SK-N-MC (cell line): ENCODE measurements at regions not wholly inside any gene's neighbourhood (a gene's known extent, or its start where the extent isn't known, plus 50 kb on each side); places are given as distances from the start of the nearest gene placed in this dataset.

Experiments
- EZH2 ChIP-seq: fragments of 200-600 bp; sonication (generic); IDR thresholded peaks from one replicate; pipeline ENCODE4 v1.6.1; 2017; ENCODE audit warnings: antibody characterized with exemption
- POLR2AphosphoS5 ChIP-seq: IDR thresholded peaks from 2 replicates; pipeline ENCODE4 v1.6.1; 2012; ENCODE audit warnings: mild to moderate bottlenecking, low read depth, low read length, borderline replicate concordance

DNA sequence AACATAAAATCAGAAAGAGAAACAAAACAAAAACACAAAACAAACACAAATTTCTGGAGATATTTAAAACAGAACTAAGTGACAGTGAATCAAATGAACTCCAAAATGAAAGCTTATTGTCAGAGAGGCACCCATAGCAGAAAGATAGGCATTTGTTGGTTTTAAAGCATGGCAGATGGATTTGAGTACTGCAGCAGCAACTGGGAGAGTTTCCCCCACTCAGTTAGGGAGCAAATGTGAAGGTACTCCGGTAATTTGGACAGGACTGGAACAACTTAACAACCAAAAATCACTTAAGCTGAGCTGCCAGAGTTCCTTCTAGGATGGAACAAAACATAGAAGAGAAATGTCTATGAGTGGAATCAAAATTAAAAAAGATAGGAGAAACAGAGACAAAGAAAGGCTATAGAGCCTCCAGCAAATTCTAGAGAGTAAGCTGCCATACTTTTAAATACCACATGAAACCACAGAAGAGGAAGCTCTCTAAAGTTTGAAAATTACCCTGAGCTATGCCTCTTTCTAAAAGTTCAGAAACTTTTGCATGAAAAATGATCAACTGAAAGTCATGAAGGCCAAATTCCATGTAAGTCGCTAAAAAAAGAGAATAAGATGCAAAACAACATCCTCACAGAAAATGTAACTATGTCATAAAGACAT, 1248.3 kb upstream of the USP15 start:
- TF ChIP-seq POLR2AphosphoS5 (no peak), EZH2 (no peak)
